SK-N-SH (cell line): ENCODE measurements at regions not wholly inside any gene's neighbourhood (a gene's known extent, or its start where the extent isn't known, plus 50 kb on each side); places are given as distances from the start of the nearest gene placed in this dataset.

Experiments used
- CTCF ChIA-PET: fragments of 300-600, 350-600 bp; formaldehyde crosslinking; extraction: SDS; loops from one replicate; lab custom pipeline; 2021; lab: Yijun Ruan, JAX
- POLR2A ChIA-PET: fragments of 350-600 bp; sonication (Branson Sonifier 250); formaldehyde crosslinking; extraction: SDS; loops from one replicate; lab custom pipeline; 2020; ENCODE audit warnings: antibody characterized with exemption, inconsistent platforms; lab: Yijun Ruan, JAX
- DNase-seq: peaks from one replicate; pipeline ENCODE4 v3.0.0; 2012
- H2AFZ ChIP-seq: fragments of 200-600 bp; sonication (generic); 2 replicates; pipeline ENCODE4 v1.8.1; 2016; ENCODE audit warnings: antibody characterized with exemption, mild to moderate bottlenecking, low read depth
- H3F3A ChIP-seq: fragments of 200-600 bp; sonication (generic); replicated peaks from 2 replicates; pipeline ENCODE3; 2016; ENCODE audit warnings: antibody characterized with exemption, mild to moderate bottlenecking; ENCODE audit not compliant: insufficient read depth
- H3K27ac ChIP-seq, 2 experiments: fragments of 200-500 bp in 1 of 2; fragments of 200-600 bp in 1 of 2; sonication (Bioruptor generic) in 1 of 2; sonication (generic), shearing (Covaris generic) in 1 of 2; 2 replicates each; pipeline versions ENCODE4 v1.5.1 to v1.6.1; 2014 to 2016; ENCODE audit warnings: low read depth in 2 of 2, inconsistent platforms in 1 of 2, low read length in 1 of 2, mild to moderate bottlenecking in 1 of 2, mixed read lengths in 1 of 2
- H3K27me3 ChIP-seq: fragments of 200-600 bp; sonication (generic), shearing (Covaris generic); 2 replicates; pipeline ENCODE4 v1.6.1; 2016; ENCODE audit warnings: mixed run types; ENCODE audit not compliant: insufficient read depth
- H3K36me3 ChIP-seq, 2 experiments: fragments of 200-500 bp in 1 of 2; fragments of 200-600 bp in 1 of 2; sonication (Bioruptor generic) in 1 of 2; sonication (generic) in 1 of 2; replicated peaks in 1 of 2; 2 replicates each; pipeline versions ENCODE3 to v1.5.1; 2014 to 2016; ENCODE audit warnings: low read length in 1 of 2, mild to moderate bottlenecking in 1 of 2; ENCODE audit not compliant: insufficient read depth in 2 of 2, control insufficient read depth in 1 of 2
- H3K4me1 ChIP-seq, 2 experiments: fragments of 200-500 bp in 1 of 2; fragments of 200-600 bp in 1 of 2; sonication (Bioruptor generic) in 1 of 2; sonication (generic), shearing (Covaris generic) in 1 of 2; 2 replicates each; pipeline versions ENCODE4 v1.5.1 to v1.6.1; 2014 to 2016; ENCODE audit warnings: low read depth in 1 of 2, low read length in 1 of 2, mixed run types in 1 of 2; ENCODE audit not compliant: insufficient read depth in 2 of 2, control insufficient read depth in 1 of 2
- H3K4me2 ChIP-seq: fragments of 200-600 bp; sonication (generic), shearing (Covaris generic); 2 replicates; pipeline ENCODE4 v1.6.1; 2017; ENCODE audit warnings: mixed run types
- H3K4me3 ChIP-seq, 2 experiments: fragments of 200-500 bp in 1 of 2; fragments of 200-600 bp in 1 of 2; sonication (Bioruptor generic) in 1 of 2; sonication (generic), shearing (Covaris generic) in 1 of 2; 2 replicates each; pipeline versions ENCODE4 v1.5.1 to v1.8.1; 2014 to 2016; ENCODE audit warnings: low read depth in 2 of 2, inconsistent platforms in 1 of 2, low read length in 1 of 2, mild to moderate bottlenecking in 1 of 2, mixed read lengths in 1 of 2, moderate library complexity in 1 of 2
- H3K79me2 ChIP-seq: fragments of 200-600 bp; sonication (generic); 2 replicates; pipeline ENCODE4 v1.8.1; 2017; ENCODE audit warnings: mild to moderate bottlenecking; ENCODE audit not compliant: insufficient read depth
- H3K9ac ChIP-seq: fragments of 200-600 bp; sonication (generic); 2 replicates; pipeline ENCODE4 v1.6.1; 2017; ENCODE audit warnings: mixed run types
- H3K9me2 ChIP-seq: fragments of 200-600 bp; sonication (generic); 2 replicates; pipeline ENCODE4 v1.6.1; 2017; ENCODE audit warnings: mixed run types
- H3K9me3 ChIP-seq: fragments of 200-600 bp; sonication (generic); 2 replicates; pipeline ENCODE4 v1.6.1; 2017; ENCODE audit warnings: mixed run types, mild to moderate bottlenecking, moderate library complexity
- H4K20me1 ChIP-seq: fragments of 200-600 bp; sonication (generic); 2 replicates; pipeline ENCODE4 v1.6.1; 2017; ENCODE audit warnings: mild to moderate bottlenecking, mixed run types; ENCODE audit not compliant: insufficient read depth
- ELF1 ChIP-seq: IDR thresholded peaks from 2 replicates; pipeline ENCODE4 v1.4.0; 2012
- EZH2phosphoT487 ChIP-seq: fragments of 200-600 bp; sonication (generic); IDR thresholded peaks from 2 replicates; pipeline ENCODE4 v1.6.1; 2017; ENCODE audit warnings: low read depth, mixed run types, mild to moderate bottlenecking, antibody characterized with exemption, moderate library complexity, borderline replicate concordance
- FOXM1 ChIP-seq: IDR thresholded peaks from 2 replicates; pipeline ENCODE4 v1.4.0; 2012; ENCODE audit warnings: low read depth, mild to moderate bottlenecking
- MXI1 ChIP-seq: IDR thresholded peaks from 2 replicates; pipeline ENCODE4 v1.6.1; 2012; ENCODE audit warnings: mild to moderate bottlenecking, low read depth, low read length, improper control_type of control experiment
- NFIC ChIP-seq: IDR thresholded peaks from 2 replicates; pipeline ENCODE4 v1.4.0; 2012; ENCODE audit warnings: borderline replicate concordance
- NRF1 ChIP-seq: IDR thresholded peaks from 2 replicates; pipeline ENCODE4 v1.6.1; 2012; ENCODE audit warnings: low read depth, mild to moderate bottlenecking, low read length
- RAD21 ChIP-seq: IDR thresholded peaks from 2 replicates; pipeline ENCODE4 v1.6.1; 2012; ENCODE audit warnings: mild to moderate bottlenecking, low read length
- RCOR1 ChIP-seq: fragments of 150-350 bp; IDR thresholded peaks from 2 replicates; pipeline ENCODE4 v1.6.1; 2017; ENCODE audit warnings: antibody characterized with exemption, low read length
- RXRA ChIP-seq: IDR thresholded peaks from 2 replicates; pipeline ENCODE4 v1.4.0; 2012; ENCODE audit warnings: low read depth, mild to moderate bottlenecking, borderline replicate concordance
- TEAD4 ChIP-seq: IDR thresholded peaks from 2 replicates; pipeline ENCODE4 v1.4.0; 2012; ENCODE audit warnings: mild to moderate bottlenecking, borderline replicate concordance; ENCODE audit not compliant: insufficient read depth
- WGBS: methylation state at CpG from one replicate; pipeline ENCODE4 v1.1.6; 2017; ENCODE audit warnings: low lambda C conversion rate; 5-methylcytosine and 5-hydroxymethylcytosine counted together
- TF ChIP-seq, protein P1 (sequence below): fragments of 150-350 bp; IDR thresholded peaks from 2 replicates; pipeline ENCODE4 v1.6.1; 2016; ENCODE audit warnings: mild to moderate bottlenecking, low read depth, low read length
- TF ChIP-seq, protein P2 (sequence below): fragments of 200-600 bp; sonication (generic); IDR thresholded peaks from 2 replicates; pipeline ENCODE4 v1.6.1; 2017; ENCODE audit warnings: antibody characterized with exemption, mild to moderate bottlenecking, moderate library complexity
- TF ChIP-seq, protein P3 (sequence below): IDR thresholded peaks from 2 replicates; pipeline ENCODE4; 2012
- TF ChIP-seq, protein P4 (sequence below): IDR thresholded peaks from 2 replicates; pipeline ENCODE4 v1.4.0; 2012; ENCODE audit warnings: low read depth, borderline replicate concordance
- TF ChIP-seq, protein P5 (sequence below): IDR thresholded peaks from 2 replicates; pipeline ENCODE4 v1.4.0; 2012; ENCODE audit warnings: low read depth

DNA sequence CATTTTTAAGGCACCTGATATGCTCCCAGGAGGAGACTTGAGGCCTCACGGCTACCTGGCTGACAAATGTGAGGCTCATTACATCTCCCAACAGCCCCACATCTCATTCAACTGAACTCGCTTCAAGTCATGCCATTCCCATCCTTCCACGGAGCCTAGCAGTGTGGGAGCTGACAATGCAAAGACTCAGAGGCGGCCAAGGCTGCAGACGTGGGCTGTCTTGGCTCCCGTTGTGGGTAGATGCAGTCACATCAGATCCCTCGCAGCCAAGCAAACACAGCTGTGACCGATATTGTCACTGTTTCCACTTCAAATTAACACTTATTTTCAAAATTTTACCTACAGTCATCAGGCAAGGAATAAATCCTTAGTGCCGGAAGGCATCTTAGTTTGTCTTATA lies 64.0 kb upstream of the TRIB2 start:
- ChIA-PET CTCF (interaction anchor here (1.2 kb wide), 1 partner anchor 64 kb away, joined by 4 read pairs; the partner anchor contains the start of gene TRIB2), POLR2A (no interaction called here)
- Histone ChIP-seq H3K79me2 (no peaks in the 10 kb centered on the region), H3K4me1 (no peaks in the 10 kb centered on the region), H3F3A (no peaks in the 10 kb centered on the region), H3K9me2 (no peaks in the 10 kb centered on the region), H3K9me3 (no peaks in the 10 kb centered on the region), H2AFZ (no peak overlapping the region), H4K20me1 (no peaks in the 10 kb centered on the region), H3K27me3 (no peaks in the 10 kb centered on the region), H3K4me3 (no peak overlapping the region), H3K9ac (no peak overlapping the region), H3K36me3 (no peaks in the 10 kb centered on the region), H3K4me2 (no peak overlapping the region), H3K27ac (no peak overlapping the region)
- TF ChIP-seq RCOR1 (no peak), NFIC (no peak), MXI1 (no peak), NRF1 (no peak), RAD21 (no peak), ELF1 (no peak), TEAD4 (no peak), RXRA (no peak), EZH2phosphoT487 (no peak), FOXM1 (no peak)
- TF ChIP-seq, protein P1, sequence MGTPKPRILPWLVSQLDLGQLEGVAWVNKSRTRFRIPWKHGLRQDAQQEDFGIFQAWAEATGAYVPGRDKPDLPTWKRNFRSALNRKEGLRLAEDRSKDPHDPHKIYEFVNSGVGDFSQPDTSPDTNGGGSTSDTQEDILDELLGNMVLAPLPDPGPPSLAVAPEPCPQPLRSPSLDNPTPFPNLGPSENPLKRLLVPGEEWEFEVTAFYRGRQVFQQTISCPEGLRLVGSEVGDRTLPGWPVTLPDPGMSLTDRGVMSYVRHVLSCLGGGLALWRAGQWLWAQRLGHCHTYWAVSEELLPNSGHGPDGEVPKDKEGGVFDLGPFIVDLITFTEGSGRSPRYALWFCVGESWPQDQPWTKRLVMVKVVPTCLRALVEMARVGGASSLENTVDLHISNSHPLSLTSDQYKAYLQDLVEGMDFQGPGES: no peak
- TF ChIP-seq, protein P2, sequence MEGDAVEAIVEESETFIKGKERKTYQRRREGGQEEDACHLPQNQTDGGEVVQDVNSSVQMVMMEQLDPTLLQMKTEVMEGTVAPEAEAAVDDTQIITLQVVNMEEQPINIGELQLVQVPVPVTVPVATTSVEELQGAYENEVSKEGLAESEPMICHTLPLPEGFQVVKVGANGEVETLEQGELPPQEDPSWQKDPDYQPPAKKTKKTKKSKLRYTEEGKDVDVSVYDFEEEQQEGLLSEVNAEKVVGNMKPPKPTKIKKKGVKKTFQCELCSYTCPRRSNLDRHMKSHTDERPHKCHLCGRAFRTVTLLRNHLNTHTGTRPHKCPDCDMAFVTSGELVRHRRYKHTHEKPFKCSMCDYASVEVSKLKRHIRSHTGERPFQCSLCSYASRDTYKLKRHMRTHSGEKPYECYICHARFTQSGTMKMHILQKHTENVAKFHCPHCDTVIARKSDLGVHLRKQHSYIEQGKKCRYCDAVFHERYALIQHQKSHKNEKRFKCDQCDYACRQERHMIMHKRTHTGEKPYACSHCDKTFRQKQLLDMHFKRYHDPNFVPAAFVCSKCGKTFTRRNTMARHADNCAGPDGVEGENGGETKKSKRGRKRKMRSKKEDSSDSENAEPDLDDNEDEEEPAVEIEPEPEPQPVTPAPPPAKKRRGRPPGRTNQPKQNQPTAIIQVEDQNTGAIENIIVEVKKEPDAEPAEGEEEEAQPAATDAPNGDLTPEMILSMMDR: no peak
- TF ChIP-seq, protein P3, sequence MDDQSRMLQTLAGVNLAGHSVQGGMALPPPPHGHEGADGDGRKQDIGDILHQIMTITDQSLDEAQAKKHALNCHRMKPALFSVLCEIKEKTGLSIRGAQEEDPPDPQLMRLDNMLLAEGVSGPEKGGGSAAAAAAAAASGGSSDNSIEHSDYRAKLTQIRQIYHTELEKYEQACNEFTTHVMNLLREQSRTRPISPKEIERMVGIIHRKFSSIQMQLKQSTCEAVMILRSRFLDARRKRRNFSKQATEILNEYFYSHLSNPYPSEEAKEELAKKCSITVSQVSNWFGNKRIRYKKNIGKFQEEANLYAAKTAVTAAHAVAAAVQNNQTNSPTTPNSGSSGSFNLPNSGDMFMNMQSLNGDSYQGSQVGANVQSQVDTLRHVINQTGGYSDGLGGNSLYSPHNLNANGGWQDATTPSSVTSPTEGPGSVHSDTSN: no peak
- TF ChIP-seq, protein P4, sequence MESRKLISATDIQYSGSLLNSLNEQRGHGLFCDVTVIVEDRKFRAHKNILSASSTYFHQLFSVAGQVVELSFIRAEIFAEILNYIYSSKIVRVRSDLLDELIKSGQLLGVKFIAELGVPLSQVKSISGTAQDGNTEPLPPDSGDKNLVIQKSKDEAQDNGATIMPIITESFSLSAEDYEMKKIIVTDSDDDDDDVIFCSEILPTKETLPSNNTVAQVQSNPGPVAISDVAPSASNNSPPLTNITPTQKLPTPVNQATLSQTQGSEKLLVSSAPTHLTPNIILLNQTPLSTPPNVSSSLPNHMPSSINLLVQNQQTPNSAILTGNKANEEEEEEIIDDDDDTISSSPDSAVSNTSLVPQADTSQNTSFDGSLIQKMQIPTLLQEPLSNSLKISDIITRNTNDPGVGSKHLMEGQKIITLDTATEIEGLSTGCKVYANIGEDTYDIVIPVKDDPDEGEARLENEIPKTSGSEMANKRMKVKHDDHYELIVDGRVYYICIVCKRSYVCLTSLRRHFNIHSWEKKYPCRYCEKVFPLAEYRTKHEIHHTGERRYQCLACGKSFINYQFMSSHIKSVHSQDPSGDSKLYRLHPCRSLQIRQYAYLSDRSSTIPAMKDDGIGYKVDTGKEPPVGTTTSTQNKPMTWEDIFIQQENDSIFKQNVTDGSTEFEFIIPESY: no peak
- TF ChIP-seq, protein P5, sequence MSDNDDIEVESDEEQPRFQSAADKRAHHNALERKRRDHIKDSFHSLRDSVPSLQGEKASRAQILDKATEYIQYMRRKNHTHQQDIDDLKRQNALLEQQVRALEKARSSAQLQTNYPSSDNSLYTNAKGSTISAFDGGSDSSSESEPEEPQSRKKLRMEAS: no peak
- WGBS: 70% methylated on average over 9 of the region's 9 CpGs
- no peak for DNase-seq
